ENCODE measurements at regions not wholly inside any gene's neighbourhood (a gene's known extent, or its start where the extent isn't known, plus 50 kb on each side); places are given as distances from the start of the nearest gene placed in this dataset.
"Not testable (repeated sequence)": the region's sequence is repeated elsewhere in the genome, so short reads cannot be mapped to it uniquely, and the experiment has no call there.

DNA sequence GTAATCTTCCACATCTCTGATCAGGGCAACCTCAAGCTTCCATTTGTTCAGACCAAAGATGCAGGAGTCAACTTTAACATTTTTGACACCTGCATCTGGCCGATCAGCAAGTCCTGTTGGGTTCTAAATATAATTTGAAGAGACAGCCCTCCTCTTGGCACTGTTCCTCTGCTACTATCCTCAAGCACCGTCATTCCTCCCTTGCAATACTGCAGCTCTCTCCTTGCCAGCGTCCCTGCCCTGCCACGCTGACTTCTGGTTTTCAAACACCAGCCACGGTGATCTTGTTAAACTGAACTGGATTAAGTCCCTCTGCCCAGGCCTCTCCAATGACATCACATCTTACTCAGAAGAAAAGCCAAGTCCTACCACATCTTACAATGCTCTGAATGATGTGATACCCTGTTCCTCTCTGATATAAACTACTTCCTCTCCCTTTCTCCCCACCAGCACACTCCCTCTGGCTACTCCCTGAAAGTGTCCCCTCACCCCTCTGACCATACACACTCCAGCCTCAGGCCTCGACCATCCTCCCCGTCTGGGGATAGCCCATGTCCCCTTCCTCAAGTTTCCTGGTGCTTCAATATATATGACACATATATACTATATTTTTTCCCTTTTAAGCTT is 310.8 kb upstream of the CHRNA7 start:
- not testable (repeated sequence) for H3K4me2 ChIP-seq (ENCODE audit: insufficient read depth, low read length, poor library complexity, severe bottlenecking); H3K18ac ChIP-seq (ENCODE audit: low read length); H2BK5ac ChIP-seq (ENCODE audit: low read length); H3K27me3 ChIP-seq (ENCODE audit: control insufficient read depth in 3 of 3, insufficient read depth in 3 of 3, low read depth in 1 of 3, low read length in 3 of 3); H3K79me1 ChIP-seq (ENCODE audit: low read depth, low read length); H4K8ac ChIP-seq (ENCODE audit: low read depth, low read length); H3K27ac ChIP-seq (replicated peaks; ENCODE audit: low read length); H2AK5ac ChIP-seq (ENCODE audit: low read depth, low read length); H2BK120ac ChIP-seq (ENCODE audit: low read depth, low read length); H3K23ac ChIP-seq (ENCODE audit: low read depth, low read length, poor library complexity); H2BK12ac ChIP-seq (ENCODE audit: low read length); H3K9ac ChIP-seq (ENCODE audit: low read depth, low read length, poor library complexity); H3K9me3 ChIP-seq (replicated peaks in 1 of 2; ENCODE audit: control insufficient read depth in 2 of 2, insufficient read depth in 1 of 2, low read depth in 1 of 2, low read length in 2 of 2); H3K4me1 ChIP-seq (ENCODE audit: control insufficient read depth in 2 of 2, insufficient read depth in 1 of 2, low read depth in 1 of 2, low read length in 2 of 2); H3K4ac ChIP-seq (ENCODE audit: low read length); H3K14ac ChIP-seq (ENCODE audit: low read length); H2AFZ ChIP-seq (ENCODE audit: low read length); H4K91ac ChIP-seq (ENCODE audit: low read depth, low read length, poor library complexity); H3K4me3 ChIP-seq (ENCODE audit: low read length in 2 of 2); H3K36me3 ChIP-seq (replicated peaks in 1 of 2; ENCODE audit: control insufficient read depth in 2 of 2, insufficient read depth in 2 of 2, low read length in 2 of 2); DNase-seq (ENCODE audit: low spot score); H2BK15ac ChIP-seq (ENCODE audit: low read length)
- no CpG with 5 or more reads among the region's 7 CpGs for WGBS, 2 donors (ENCODE audit: extremely low coverage in 2 of 2, insufficient read length in 2 of 2, insufficient replicate concordance in 1 of 2)

DNA sequence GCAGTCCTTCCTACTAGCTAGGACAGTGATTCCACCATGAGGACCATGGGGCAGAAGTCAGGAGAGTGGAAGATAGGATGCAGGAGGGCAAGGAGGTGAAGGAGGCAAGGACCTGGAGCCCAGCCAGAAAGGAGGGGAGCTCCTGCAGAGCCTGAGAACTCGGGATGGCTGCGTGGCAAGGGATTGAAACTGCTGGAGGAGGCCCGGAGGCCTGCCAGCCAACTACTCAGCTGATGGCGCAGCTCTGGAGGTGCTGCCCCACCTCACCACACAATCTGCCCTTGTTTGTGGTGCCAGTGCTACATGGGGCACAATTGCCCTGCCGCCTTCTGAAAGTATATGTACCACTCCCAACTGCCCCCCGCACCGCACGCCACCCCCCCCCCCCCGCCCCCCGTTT is 307.3 kb upstream of the CHRNA7 start:
- H3K36me3 ChIP-seq (replicated peaks in 1 of 2; ENCODE audit: control insufficient read depth in 2 of 2, insufficient read depth in 2 of 2, low read length in 2 of 2); H3K27me3 ChIP-seq (ENCODE audit: control insufficient read depth in 3 of 3, insufficient read depth in 3 of 3, low read depth in 1 of 3, low read length in 3 of 3); H2BK120ac ChIP-seq (ENCODE audit: low read depth, low read length); H3K4me3 ChIP-seq (ENCODE audit: low read length in 2 of 2); H4K8ac ChIP-seq (ENCODE audit: low read depth, low read length); H3K18ac ChIP-seq (ENCODE audit: low read length); H3K79me1 ChIP-seq (ENCODE audit: low read depth, low read length); H2BK12ac ChIP-seq (ENCODE audit: low read length); H2AK5ac ChIP-seq (ENCODE audit: low read depth, low read length); H2AFZ ChIP-seq (ENCODE audit: low read length); H4K91ac ChIP-seq (ENCODE audit: low read depth, low read length, poor library complexity); H3K9ac ChIP-seq (ENCODE audit: low read depth, low read length, poor library complexity); H3K4me1 ChIP-seq (ENCODE audit: control insufficient read depth in 2 of 2, insufficient read depth in 1 of 2, low read depth in 1 of 2, low read length in 2 of 2); H3K4me2 ChIP-seq (ENCODE audit: insufficient read depth, low read length, poor library complexity, severe bottlenecking); H2BK5ac ChIP-seq (ENCODE audit: low read length); H3K14ac ChIP-seq (ENCODE audit: low read length); H2BK15ac ChIP-seq (ENCODE audit: low read length); DNase-seq (ENCODE audit: low spot score); H3K9me3 ChIP-seq (replicated peaks in 1 of 2; ENCODE audit: control insufficient read depth in 2 of 2, insufficient read depth in 1 of 2, low read depth in 1 of 2, low read length in 2 of 2); H3K23ac ChIP-seq (ENCODE audit: low read depth, low read length, poor library complexity); H3K4ac ChIP-seq (ENCODE audit: low read length); H3K27ac ChIP-seq (replicated peaks; ENCODE audit: low read length): not testable (repeated sequence)
- no CpG with 5 or more reads among the region's 10 CpGs for WGBS, 2 donors (ENCODE audit: extremely low coverage in 2 of 2, insufficient read length in 2 of 2, insufficient replicate concordance in 1 of 2)

DNA sequence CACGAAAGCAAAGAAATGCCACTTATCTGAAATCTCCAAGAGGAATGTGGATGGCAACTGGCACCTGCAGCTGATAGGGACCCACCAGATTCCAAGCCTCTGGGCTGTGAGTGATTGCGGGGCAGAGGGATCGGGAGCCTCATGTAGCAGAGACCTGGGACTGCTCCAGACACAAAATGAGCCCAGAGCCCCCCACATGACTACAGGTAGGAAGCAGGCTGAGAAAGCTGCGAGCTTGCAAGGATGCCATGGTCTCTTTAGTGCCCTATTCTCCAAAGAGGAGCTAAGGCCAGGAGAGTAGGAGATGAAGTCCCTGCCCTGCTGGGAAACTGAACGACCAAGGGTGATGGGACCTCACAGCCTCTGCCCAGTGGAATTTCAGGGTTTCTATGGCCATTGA is 305.4 kb upstream of the CHRNA7 start:
- H2BK15ac ChIP-seq (ENCODE audit: low read length); H3K27ac ChIP-seq (replicated peaks; ENCODE audit: low read length); H4K8ac ChIP-seq (ENCODE audit: low read depth, low read length); H4K91ac ChIP-seq (ENCODE audit: low read depth, low read length, poor library complexity); H3K27me3 ChIP-seq (ENCODE audit: control insufficient read depth in 3 of 3, insufficient read depth in 3 of 3, low read depth in 1 of 3, low read length in 3 of 3); H2AK5ac ChIP-seq (ENCODE audit: low read depth, low read length); H2BK12ac ChIP-seq (ENCODE audit: low read length); H3K79me1 ChIP-seq (ENCODE audit: low read depth, low read length); H3K4me2 ChIP-seq (ENCODE audit: insufficient read depth, low read length, poor library complexity, severe bottlenecking); H3K9ac ChIP-seq (ENCODE audit: low read depth, low read length, poor library complexity); H3K9me3 ChIP-seq (replicated peaks in 1 of 2; ENCODE audit: control insufficient read depth in 2 of 2, insufficient read depth in 1 of 2, low read depth in 1 of 2, low read length in 2 of 2); H3K4me1 ChIP-seq (ENCODE audit: control insufficient read depth in 2 of 2, insufficient read depth in 1 of 2, low read depth in 1 of 2, low read length in 2 of 2); H3K14ac ChIP-seq (ENCODE audit: low read length); H2BK120ac ChIP-seq (ENCODE audit: low read depth, low read length); H3K23ac ChIP-seq (ENCODE audit: low read depth, low read length, poor library complexity); H3K36me3 ChIP-seq (replicated peaks in 1 of 2; ENCODE audit: control insufficient read depth in 2 of 2, insufficient read depth in 2 of 2, low read length in 2 of 2); H2BK5ac ChIP-seq (ENCODE audit: low read length); H3K18ac ChIP-seq (ENCODE audit: low read length); H3K4me3 ChIP-seq (ENCODE audit: low read length in 2 of 2); H2AFZ ChIP-seq (ENCODE audit: low read length); DNase-seq (ENCODE audit: low spot score); H3K4ac ChIP-seq (ENCODE audit: low read length): not testable (repeated sequence)
- no CpG with 5 or more reads among the region's 5 CpGs for WGBS, 2 donors (ENCODE audit: extremely low coverage in 2 of 2, insufficient read length in 2 of 2, insufficient replicate concordance in 1 of 2)

DNA sequence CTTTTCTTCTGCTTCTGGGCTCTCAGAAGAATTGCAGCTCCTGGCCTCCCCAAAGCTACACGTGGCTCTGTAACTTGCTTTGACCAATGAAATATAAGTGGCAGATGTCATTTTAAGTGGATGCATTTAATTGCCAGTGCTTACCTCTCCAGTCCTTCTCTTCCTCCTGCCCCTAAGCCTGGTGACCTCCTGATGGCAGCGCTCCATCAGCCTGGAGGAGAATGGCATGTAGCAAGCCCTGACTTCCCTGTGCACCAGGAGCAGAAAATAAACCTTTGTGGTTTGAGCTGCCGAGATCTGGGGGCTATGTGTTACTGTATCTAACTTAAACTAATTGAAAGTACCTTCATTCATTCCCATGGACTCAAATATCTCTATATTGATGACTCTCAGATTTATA is 304.7 kb upstream of the CHRNA7 start:
- not testable (repeated sequence) for H3K18ac ChIP-seq (ENCODE audit: low read length); H2BK5ac ChIP-seq (ENCODE audit: low read length); H3K9ac ChIP-seq (ENCODE audit: low read depth, low read length, poor library complexity); H3K4me2 ChIP-seq (ENCODE audit: insufficient read depth, low read length, poor library complexity, severe bottlenecking); H4K8ac ChIP-seq (ENCODE audit: low read depth, low read length); H3K27me3 ChIP-seq (ENCODE audit: control insufficient read depth in 3 of 3, insufficient read depth in 3 of 3, low read depth in 1 of 3, low read length in 3 of 3); H3K4me1 ChIP-seq (ENCODE audit: control insufficient read depth in 2 of 2, insufficient read depth in 1 of 2, low read depth in 1 of 2, low read length in 2 of 2); H3K9me3 ChIP-seq (replicated peaks in 1 of 2; ENCODE audit: control insufficient read depth in 2 of 2, insufficient read depth in 1 of 2, low read depth in 1 of 2, low read length in 2 of 2); H4K91ac ChIP-seq (ENCODE audit: low read depth, low read length, poor library complexity); H3K36me3 ChIP-seq (replicated peaks in 1 of 2; ENCODE audit: control insufficient read depth in 2 of 2, insufficient read depth in 2 of 2, low read length in 2 of 2); H3K27ac ChIP-seq (replicated peaks; ENCODE audit: low read length); H2AK5ac ChIP-seq (ENCODE audit: low read depth, low read length); H3K4ac ChIP-seq (ENCODE audit: low read length); H3K14ac ChIP-seq (ENCODE audit: low read length); H2BK12ac ChIP-seq (ENCODE audit: low read length); H3K4me3 ChIP-seq (ENCODE audit: low read length in 2 of 2); H2BK120ac ChIP-seq (ENCODE audit: low read depth, low read length); H2BK15ac ChIP-seq (ENCODE audit: low read length); H3K79me1 ChIP-seq (ENCODE audit: low read depth, low read length); H2AFZ ChIP-seq (ENCODE audit: low read length); H3K23ac ChIP-seq (ENCODE audit: low read depth, low read length, poor library complexity); DNase-seq (ENCODE audit: low spot score)
- WGBS, 2 donors (ENCODE audit: extremely low coverage in 2 of 2, insufficient read length in 2 of 2, insufficient replicate concordance in 1 of 2) = no CpG with 5 or more reads among the region's 3 CpGs
